ENCODE measurements at regions not wholly inside any gene's neighbourhood (a gene's known extent, or its start where the extent isn't known, plus 50 kb on each side); places are given as distances from the start of the nearest gene placed in this dataset.

DNA sequence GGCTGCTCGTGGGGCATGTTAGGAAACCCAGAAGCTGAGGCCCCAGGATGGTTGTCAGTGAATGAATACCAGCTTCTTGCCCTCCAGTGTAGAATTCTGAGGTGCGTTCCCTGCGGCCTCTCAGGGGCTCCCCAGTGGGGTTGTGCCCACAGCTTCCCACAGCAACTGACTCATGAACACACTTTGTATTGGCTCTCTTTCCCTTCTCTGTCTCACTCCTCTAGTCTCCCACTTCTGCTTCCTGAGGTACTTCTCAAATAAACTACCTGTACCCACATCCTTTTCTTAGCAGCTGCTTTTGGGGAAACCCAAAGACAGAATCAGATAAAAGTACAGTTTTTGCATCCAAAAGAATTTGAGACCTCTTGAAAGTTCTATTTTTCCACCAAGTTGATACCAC lies 107.7 kb upstream of the JAG1 start:
- TF ChIP-seq CTCF (IDR thresholded peaks at IDR 0.05) (no peak), POLR2A (IDR thresholded peaks at IDR 0.05) (no peak)
